ENCODE measurements at regions not wholly inside any gene's neighbourhood (a gene's known extent, or its start where the extent isn't known, plus 50 kb on each side); places are given as distances from the start of the nearest gene placed in this dataset.
"Not testable (repeated sequence)": the region's sequence is repeated elsewhere in the genome, so short reads cannot be mapped to it uniquely, and the experiment has no call there.

GRCh38 chr3:139140553-139140952 is 95.9 kb upstream of the PRR23C start:
- ChIA-PET POLR2A (ENCODE audit: low non-redundant PET) (no interaction called here), CTCF (no interaction called here)
- no peak for DNase-seq (ENCODE audit: low spot score)
- BruUV-seq (replicated peaks) = no TSS peak
- H3K27ac ChIP-seq (ENCODE audit: low read depth, low read length, poor library complexity, severe bottlenecking) = no peak overlapping the region
- H3K4me3 ChIP-seq (ENCODE audit: low read depth, low read length, poor library complexity, severe bottlenecking) = no peak overlapping the region
- H3K9me3 ChIP-seq (ENCODE audit: low read depth, low read length, poor library complexity, severe bottlenecking) = no peaks in the 10 kb centered on the region
- peaks cover 3% of the 10 kb centered on the region for H3K27me3 ChIP-seq (replicated peaks; ENCODE audit: insufficient read depth, low read depth, low read length, poor library complexity)
- no peaks in the 10 kb centered on the region for H3K36me3 ChIP-seq (ENCODE audit: insufficient read depth, low read length, poor library complexity, severe bottlenecking)
- no peak for TF ChIP-seq EZH2 (IDR thresholded peaks at IDR 0.05; ENCODE audit: borderline replicate concordance, low read depth, low read length, poor library complexity, severe bottlenecking)
- TF ChIP-seq, protein P1, sequence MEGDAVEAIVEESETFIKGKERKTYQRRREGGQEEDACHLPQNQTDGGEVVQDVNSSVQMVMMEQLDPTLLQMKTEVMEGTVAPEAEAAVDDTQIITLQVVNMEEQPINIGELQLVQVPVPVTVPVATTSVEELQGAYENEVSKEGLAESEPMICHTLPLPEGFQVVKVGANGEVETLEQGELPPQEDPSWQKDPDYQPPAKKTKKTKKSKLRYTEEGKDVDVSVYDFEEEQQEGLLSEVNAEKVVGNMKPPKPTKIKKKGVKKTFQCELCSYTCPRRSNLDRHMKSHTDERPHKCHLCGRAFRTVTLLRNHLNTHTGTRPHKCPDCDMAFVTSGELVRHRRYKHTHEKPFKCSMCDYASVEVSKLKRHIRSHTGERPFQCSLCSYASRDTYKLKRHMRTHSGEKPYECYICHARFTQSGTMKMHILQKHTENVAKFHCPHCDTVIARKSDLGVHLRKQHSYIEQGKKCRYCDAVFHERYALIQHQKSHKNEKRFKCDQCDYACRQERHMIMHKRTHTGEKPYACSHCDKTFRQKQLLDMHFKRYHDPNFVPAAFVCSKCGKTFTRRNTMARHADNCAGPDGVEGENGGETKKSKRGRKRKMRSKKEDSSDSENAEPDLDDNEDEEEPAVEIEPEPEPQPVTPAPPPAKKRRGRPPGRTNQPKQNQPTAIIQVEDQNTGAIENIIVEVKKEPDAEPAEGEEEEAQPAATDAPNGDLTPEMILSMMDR (conservative IDR thresholded peaks at IDR 0.05; ENCODE audit: low read depth, low read length) = no peak
- H3K4me1 ChIP-seq (ENCODE audit: insufficient read depth, low read length, poor library complexity, severe bottlenecking) = no peaks in the 10 kb centered on the region
- intact Hi-C loops (cut with micrococcal nuclease; ENCODE audit: unreplicated experiment) = no loop called here

DNA sequence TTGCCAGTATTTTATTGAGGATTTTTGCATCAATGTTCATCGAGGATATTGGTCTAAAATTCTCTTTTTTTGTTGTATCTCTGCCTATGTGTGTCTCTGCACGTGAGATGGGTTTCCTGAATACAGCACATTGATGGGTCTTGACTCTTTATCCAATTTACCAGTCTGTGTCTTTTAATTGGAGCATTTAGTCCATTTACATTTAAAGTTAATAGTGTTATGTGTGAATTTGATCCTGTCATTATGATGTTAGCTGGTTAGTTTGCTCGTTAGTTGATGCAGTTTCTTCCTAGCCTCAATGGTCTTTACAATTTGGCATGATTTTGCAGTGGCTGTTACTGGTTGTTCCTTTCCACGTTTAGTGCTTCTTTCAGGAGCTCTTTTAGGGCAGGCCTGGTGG is 101.3 kb upstream of the PRR23C start:
- intact Hi-C loops (cut with micrococcal nuclease; ENCODE audit: unreplicated experiment); DNase-seq (ENCODE audit: low spot score); H3K36me3 ChIP-seq (ENCODE audit: insufficient read depth, low read length, poor library complexity, severe bottlenecking); BruUV-seq (replicated peaks); H3K27me3 ChIP-seq (replicated peaks; ENCODE audit: insufficient read depth, low read depth, low read length, poor library complexity); H3K4me3 ChIP-seq (ENCODE audit: low read depth, low read length, poor library complexity, severe bottlenecking); H3K27ac ChIP-seq (ENCODE audit: low read depth, low read length, poor library complexity, severe bottlenecking); H3K4me1 ChIP-seq (ENCODE audit: insufficient read depth, low read length, poor library complexity, severe bottlenecking); H3K9me3 ChIP-seq (ENCODE audit: low read depth, low read length, poor library complexity, severe bottlenecking); POLR2A ChIA-PET (ENCODE audit: low non-redundant PET); CTCF ChIA-PET: not testable (repeated sequence)

- POLR2A ChIA-PET (ENCODE audit: low non-redundant PET) = no interaction called here
- intact Hi-C loops (cut with micrococcal nuclease; ENCODE audit: unreplicated experiment) = no loop called here
- CTCF ChIA-PET = no interaction called here
- no TSS peak for BruUV-seq (replicated peaks)
- Histone ChIP-seq H3K4me3 (ENCODE audit: low read depth, low read length, poor library complexity, severe bottlenecking) (no peak overlapping the region), H3K27ac (ENCODE audit: low read depth, low read length, poor library complexity, severe bottlenecking) (no peak overlapping the region), H3K4me1 (ENCODE audit: insufficient read depth, low read length, poor library complexity, severe bottlenecking) (no peaks in the 10 kb centered on the region), H3K36me3 (ENCODE audit: insufficient read depth, low read length, poor library complexity, severe bottlenecking) (no peaks in the 10 kb centered on the region), H3K9me3 (ENCODE audit: low read depth, low read length, poor library complexity, severe bottlenecking) (no peaks in the 10 kb centered on the region), H3K27me3 (replicated peaks; ENCODE audit: insufficient read depth, low read depth, low read length, poor library complexity) (no peaks in the 10 kb centered on the region)
- no peak for TF ChIP-seq EZH2 (IDR thresholded peaks at IDR 0.05; ENCODE audit: borderline replicate concordance, low read depth, low read length, poor library complexity, severe bottlenecking)
- TF ChIP-seq, protein P1 (conservative IDR thresholded peaks at IDR 0.05; ENCODE audit: low read depth, low read length) = no peak
- DNase-seq (ENCODE audit: low spot score) = no peak
Measured at GRCh38 chr3:139151530-139151929, 106.8 kb upstream of the PRR23C start.

DNA sequence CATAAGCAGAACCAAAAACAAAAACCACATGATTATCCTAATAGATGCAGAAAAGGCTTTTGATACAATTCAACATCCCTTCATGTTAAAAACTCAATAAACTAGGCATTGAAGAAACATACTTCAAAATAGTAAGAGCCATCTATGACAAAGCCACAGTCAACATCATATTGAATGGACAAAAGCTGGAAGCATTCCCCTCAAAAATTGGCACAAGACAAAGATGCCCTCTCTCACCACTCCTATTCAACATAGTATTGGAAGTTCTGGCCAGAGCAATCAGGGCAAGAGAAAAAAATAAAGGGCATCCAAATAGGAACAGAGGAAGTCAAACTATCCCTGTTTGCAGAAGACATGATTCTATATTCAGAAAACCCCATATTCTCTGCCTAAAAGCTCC is 108.7 kb upstream of the PRR23C start:
- CTCF ChIA-PET; H3K4me3 ChIP-seq (ENCODE audit: low read depth, low read length, poor library complexity, severe bottlenecking); H3K27me3 ChIP-seq (replicated peaks; ENCODE audit: insufficient read depth, low read depth, low read length, poor library complexity); H3K36me3 ChIP-seq (ENCODE audit: insufficient read depth, low read length, poor library complexity, severe bottlenecking); H3K27ac ChIP-seq (ENCODE audit: low read depth, low read length, poor library complexity, severe bottlenecking); H3K9me3 ChIP-seq (ENCODE audit: low read depth, low read length, poor library complexity, severe bottlenecking); intact Hi-C loops (cut with micrococcal nuclease; ENCODE audit: unreplicated experiment); BruUV-seq (replicated peaks); POLR2A ChIA-PET (ENCODE audit: low non-redundant PET); DNase-seq (ENCODE audit: low spot score); H3K4me1 ChIP-seq (ENCODE audit: insufficient read depth, low read length, poor library complexity, severe bottlenecking): not testable (repeated sequence)

Data from A673 (cell line).